Breast epithelium (tissue), 3 donors: ENCODE measurements at regions not wholly inside any gene's neighbourhood (a gene's known extent, or its start where the extent isn't known, plus 50 kb on each side); places are given as distances from the start of the nearest gene placed in this dataset.

Source experiments
- POLR2A ChIP-seq: fragments of 450-650 bp; IDR thresholded peaks from one replicate; pipeline ENCODE4 v1.6.1; 2016; ENCODE audit warnings: antibody characterized with exemption, mild to moderate bottlenecking, moderate library complexity
- POLR2AphosphoS5 ChIP-seq, 3 donors: sonication (generic); formaldehyde crosslinking; IDR thresholded peaks; one replicate each; pipeline ENCODE4 v1.6.1; 2017; ENCODE audit warnings: antibody characterized with exemption in 3 of 3
- TF ChIP-seq, protein P1 (sequence below), 3 donors: fragments of 450-650 bp; IDR thresholded peaks; one replicate each; pipeline ENCODE4 v1.5.1; 2016 to 2017; ENCODE audit warnings: antibody characterized with exemption in 3 of 3, mild to moderate bottlenecking in 3 of 3, moderate library complexity in 3 of 3

DNA sequence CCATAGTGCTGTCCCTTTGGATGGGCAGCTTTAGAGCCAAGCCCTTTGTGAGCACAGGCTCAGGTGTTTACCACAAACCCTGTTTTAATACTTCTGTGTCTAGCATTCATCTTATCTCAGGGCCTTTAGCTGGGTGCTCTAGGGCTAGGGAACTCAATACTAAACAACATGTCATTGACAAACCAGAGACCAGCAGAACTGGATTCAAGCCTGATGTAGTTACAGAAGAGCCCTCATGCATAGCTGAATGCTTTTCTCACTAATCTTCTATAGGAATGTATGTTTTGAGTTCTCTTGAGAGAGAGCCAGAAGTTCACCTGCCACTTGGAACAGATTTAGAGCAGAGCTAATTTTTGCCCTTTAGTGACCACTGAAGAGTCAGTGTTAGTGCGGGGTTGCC is 142.6 kb downstream of the DCK start:
- TF ChIP-seq POLR2A (no peak), POLR2AphosphoS5 (IDR thresholded peaks at IDR 0.05) (no peak)
- TF ChIP-seq, protein P1, sequence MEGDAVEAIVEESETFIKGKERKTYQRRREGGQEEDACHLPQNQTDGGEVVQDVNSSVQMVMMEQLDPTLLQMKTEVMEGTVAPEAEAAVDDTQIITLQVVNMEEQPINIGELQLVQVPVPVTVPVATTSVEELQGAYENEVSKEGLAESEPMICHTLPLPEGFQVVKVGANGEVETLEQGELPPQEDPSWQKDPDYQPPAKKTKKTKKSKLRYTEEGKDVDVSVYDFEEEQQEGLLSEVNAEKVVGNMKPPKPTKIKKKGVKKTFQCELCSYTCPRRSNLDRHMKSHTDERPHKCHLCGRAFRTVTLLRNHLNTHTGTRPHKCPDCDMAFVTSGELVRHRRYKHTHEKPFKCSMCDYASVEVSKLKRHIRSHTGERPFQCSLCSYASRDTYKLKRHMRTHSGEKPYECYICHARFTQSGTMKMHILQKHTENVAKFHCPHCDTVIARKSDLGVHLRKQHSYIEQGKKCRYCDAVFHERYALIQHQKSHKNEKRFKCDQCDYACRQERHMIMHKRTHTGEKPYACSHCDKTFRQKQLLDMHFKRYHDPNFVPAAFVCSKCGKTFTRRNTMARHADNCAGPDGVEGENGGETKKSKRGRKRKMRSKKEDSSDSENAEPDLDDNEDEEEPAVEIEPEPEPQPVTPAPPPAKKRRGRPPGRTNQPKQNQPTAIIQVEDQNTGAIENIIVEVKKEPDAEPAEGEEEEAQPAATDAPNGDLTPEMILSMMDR (IDR thresholded peaks at IDR 0.05): no peak
